GM18502 (cell line): ENCODE measurements at regions not wholly inside any gene's neighbourhood (a gene's known extent, or its start where the extent isn't known, plus 50 kb on each side); places are given as distances from the start of the nearest gene placed in this dataset.

ENCODE experiments used
- ATAC-seq: cut with Tn5 transposase; IDR thresholded peaks from one replicate; pipeline ENCODE4 v1.9.1; 2021; ENCODE audit warnings: mild to moderate bottlenecking; ENCODE audit not compliant: unreplicated experiment, poor library complexity

- ATAC-seq: no peak
Measured at GRCh38 chr2:147567136-147567535, 277.7 kb upstream of the ACVR2A start.

GRCh38 chr2:147560810-147561535 is 283.9 kb upstream of the ACVR2A start:
- no peak for ATAC-seq

- ATAC-seq: no peak
Measured at GRCh38 chr2:147559070-147559725, 285.6 kb upstream of the ACVR2A start.

- no peak for ATAC-seq
Measured at GRCh38 chr2:147558620-147559019, 286.2 kb upstream of the ACVR2A start.

- no peak for ATAC-seq
Measured at GRCh38 chr2:147554521-147555107, 290.2 kb upstream of the ACVR2A start.

- no peak for ATAC-seq
Measured at GRCh38 chr2:147553775-147554271, 291.0 kb upstream of the ACVR2A start.

GRCh38 chr2:147550995-147551731 is 293.7 kb upstream of the ACVR2A start:
- ATAC-seq: no peak

GRCh38 chr2:147549054-147549453 is 295.8 kb upstream of the ACVR2A start:
- ATAC-seq: no peak

- no peak for ATAC-seq
Measured at GRCh38 chr2:147548451-147548850, 296.4 kb upstream of the ACVR2A start.

- no peak for ATAC-seq
Measured at GRCh38 chr2:147547440-147547839, 297.4 kb upstream of the ACVR2A start.

GRCh38 chr2:147546109-147546508 is 298.7 kb upstream of the ACVR2A start:
- no peak for ATAC-seq

- no peak for ATAC-seq
Measured at GRCh38 chr2:147543056-147543455, 301.8 kb upstream of the ACVR2A start.

- ATAC-seq: no peak
Measured at GRCh38 chr2:147542351-147542750, 302.5 kb upstream of the ACVR2A start.

- ATAC-seq: no peak
Measured at GRCh38 chr2:147541314-147541713, 303.5 kb upstream of the ACVR2A start.

GRCh38 chr2:147538821-147539220 is 306.0 kb upstream of the ACVR2A start:
- no peak for ATAC-seq

GRCh38 chr2:147538088-147538487 is 306.7 kb upstream of the ACVR2A start:
- no peak for ATAC-seq

GRCh38 chr2:147531269-147531668 is 313.6 kb upstream of the ACVR2A start:
- ATAC-seq: no peak

GRCh38 chr2:147530033-147530432 is 314.8 kb upstream of the ACVR2A start:
- no peak for ATAC-seq

GRCh38 chr2:147525819-147526489 is 318.9 kb upstream of the ACVR2A start:
- no peak for ATAC-seq

- ATAC-seq: no peak
Measured at GRCh38 chr2:147524912-147525311, 319.9 kb upstream of the ACVR2A start.
